ENCODE measurements at regions not wholly inside any gene's neighbourhood (a gene's known extent, or its start where the extent isn't known, plus 50 kb on each side); places are given as distances from the start of the nearest gene placed in this dataset.

- no peak for TF ChIP-seq CTCF (IDR thresholded peaks at IDR 0.05)
- TF ChIP-seq POLR2A (IDR thresholded peaks at IDR 0.05), result no peak
Measured at GRCh38 chr11:87536565-87536964, 498.8 kb downstream of the TMEM135 start.

Measured in Peyer's patch (tissue), 4 donors.